Ascending aorta (tissue), 2 donors: ENCODE measurements at regions not wholly inside any gene's neighbourhood (a gene's known extent, or its start where the extent isn't known, plus 50 kb on each side); places are given as distances from the start of the nearest gene placed in this dataset.
"Not testable (repeated sequence)": the region's sequence is repeated elsewhere in the genome, so short reads cannot be mapped to it uniquely, and the experiment has no call there.

Source experiments
- DNase-seq, 2 donors: peaks; one replicate each; pipeline ENCODE4 v3.0.0-alpha.2; 2019; ENCODE audit warnings: low spot score in 2 of 2
- H3K27ac ChIP-seq, 2 donors: fragments of 200-600 bp; sonication (generic); one replicate each; pipeline ENCODE4 v1.5.1; 2016 to 2017; ENCODE audit warnings: mild to moderate bottlenecking in 1 of 2
- H3K27me3 ChIP-seq: fragments of 200-600 bp; sonication (generic); one replicate; pipeline ENCODE4 v1.5.1; 2017
- H3K36me3 ChIP-seq, 2 donors: fragments of 200-600 bp; sonication (generic); one replicate each; pipeline ENCODE4 v1.5.1; 2016
- H3K4me1 ChIP-seq, 2 donors: fragments of 200-600 bp; sonication (generic); one replicate each; pipeline ENCODE4 v1.5.1; 2016 to 2017; ENCODE audit warnings: mild to moderate bottlenecking in 1 of 2
- H3K4me3 ChIP-seq, 2 donors: fragments of 200-600 bp; sonication (generic); one replicate each; pipeline ENCODE4 v1.5.1; 2016 to 2017; ENCODE audit warnings: mild to moderate bottlenecking in 1 of 2
- H3K9me3 ChIP-seq, 2 donors: fragments of 200-600 bp; sonication (generic); one replicate each; pipeline ENCODE4 v1.5.1; 2016
- intact Hi-C: fragments of 100-400 bp; cut with DNase I; formaldehyde crosslinking; loops from one replicate; pipeline ENCODE4 v1.15.1; 2023
- TF ChIP-seq, protein P1 (sequence below), 3 experiments: fragments of 200-600 bp in 2 of 3; fragments of 450-650 bp in 1 of 3; sonication (generic) in 2 of 3; IDR thresholded peaks; one replicate each; pipeline ENCODE4 v1.5.1; 2016 to 2019; ENCODE audit warnings: antibody characterized with exemption in 3 of 3, mild to moderate bottlenecking in 1 of 3, moderate library complexity in 1 of 3

DNA sequence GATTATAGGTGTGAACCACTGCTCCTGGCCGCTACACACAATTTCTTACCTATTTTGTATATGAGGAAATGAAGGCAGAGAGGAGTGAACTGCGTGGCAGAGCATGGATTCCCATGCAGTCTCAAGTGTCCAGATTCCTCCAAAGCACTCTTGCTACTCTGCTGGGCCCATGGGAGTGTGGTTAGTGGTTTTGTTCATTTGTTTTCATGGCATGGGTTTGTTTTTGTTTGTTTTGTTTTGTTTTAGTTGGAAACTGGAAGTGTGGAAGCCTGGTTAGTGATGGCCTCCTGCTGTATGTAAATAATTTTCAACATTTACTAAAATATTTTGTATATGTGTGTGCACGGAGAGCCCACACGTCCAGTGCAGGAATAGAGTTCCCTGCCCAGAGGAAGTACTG is 61.3 kb upstream of the LRCH1 start:
- H3K36me3 ChIP-seq, result no peaks in the 10 kb centered on the region
- DNase-seq, result no peak
- no peaks in the 10 kb centered on the region for H3K9me3 ChIP-seq
- no peaks in the 10 kb centered on the region for H3K27me3 ChIP-seq
- intact Hi-C loops, result loop anchor here (2.0 kb wide), 1 partner anchor 61 kb away; the partner anchor contains the start of gene LRCH1
- no peak overlapping the region for H3K4me3 ChIP-seq
- TF ChIP-seq, protein P1, sequence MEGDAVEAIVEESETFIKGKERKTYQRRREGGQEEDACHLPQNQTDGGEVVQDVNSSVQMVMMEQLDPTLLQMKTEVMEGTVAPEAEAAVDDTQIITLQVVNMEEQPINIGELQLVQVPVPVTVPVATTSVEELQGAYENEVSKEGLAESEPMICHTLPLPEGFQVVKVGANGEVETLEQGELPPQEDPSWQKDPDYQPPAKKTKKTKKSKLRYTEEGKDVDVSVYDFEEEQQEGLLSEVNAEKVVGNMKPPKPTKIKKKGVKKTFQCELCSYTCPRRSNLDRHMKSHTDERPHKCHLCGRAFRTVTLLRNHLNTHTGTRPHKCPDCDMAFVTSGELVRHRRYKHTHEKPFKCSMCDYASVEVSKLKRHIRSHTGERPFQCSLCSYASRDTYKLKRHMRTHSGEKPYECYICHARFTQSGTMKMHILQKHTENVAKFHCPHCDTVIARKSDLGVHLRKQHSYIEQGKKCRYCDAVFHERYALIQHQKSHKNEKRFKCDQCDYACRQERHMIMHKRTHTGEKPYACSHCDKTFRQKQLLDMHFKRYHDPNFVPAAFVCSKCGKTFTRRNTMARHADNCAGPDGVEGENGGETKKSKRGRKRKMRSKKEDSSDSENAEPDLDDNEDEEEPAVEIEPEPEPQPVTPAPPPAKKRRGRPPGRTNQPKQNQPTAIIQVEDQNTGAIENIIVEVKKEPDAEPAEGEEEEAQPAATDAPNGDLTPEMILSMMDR (IDR thresholded peaks at IDR 0.05), result no peak
- peaks cover 5 to 23% of the 10 kb centered on the region in 2 donors for H3K4me1 ChIP-seq
- H3K27ac ChIP-seq, result no peak overlapping the region

GRCh38 chr13:46490713-46491112 is 62.3 kb upstream of the LRCH1 start:
- Histone ChIP-seq H3K4me1 (peaks cover 5 to 21% of the 10 kb centered on the region in 2 donors), H3K27ac (peak overlapping the region; percentile 66 to 89)
- H3K4me3 ChIP-seq, H3K36me3 ChIP-seq, DNase-seq, H3K27me3 ChIP-seq, H3K9me3 ChIP-seq, intact Hi-C loops: not testable (repeated sequence)

DNA sequence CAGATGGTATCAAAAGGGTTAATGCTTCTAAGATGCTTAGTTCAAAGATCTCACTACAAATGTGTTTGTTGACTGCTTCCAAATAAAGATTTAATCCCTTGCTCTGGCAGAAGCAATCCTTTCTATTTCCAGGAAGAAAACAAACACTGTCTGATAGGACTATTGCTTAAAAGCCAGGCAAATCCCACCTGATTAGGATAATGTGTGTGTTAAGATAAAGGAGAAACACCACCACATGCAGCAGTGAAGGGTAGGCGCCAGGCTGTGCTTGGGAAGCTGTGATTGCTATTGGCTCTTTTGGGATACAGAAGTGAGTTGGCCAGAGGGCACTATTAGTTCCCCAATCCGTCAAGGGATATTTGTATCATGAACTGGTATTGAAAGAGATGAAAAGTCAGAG is 62.8 kb upstream of the LRCH1 start:
- Histone ChIP-seq H3K4me1 (peaks cover 5 to 16% of the 10 kb centered on the region in 2 donors), H3K36me3 (no peaks in the 10 kb centered on the region), H3K9me3 (peaks cover 7 to 12% of the 10 kb centered on the region in 2 donors), H3K27ac (peak overlapping the region; percentile 66 to 89), H3K27me3 (no peaks in the 10 kb centered on the region), H3K4me3 (peak overlapping the region in 1 of 2 donors; percentile 37)
- TF ChIP-seq, protein P1 (IDR thresholded peaks at IDR 0.05), result no peak
- no peak for DNase-seq
- intact Hi-C loops, result no loop called here

DNA sequence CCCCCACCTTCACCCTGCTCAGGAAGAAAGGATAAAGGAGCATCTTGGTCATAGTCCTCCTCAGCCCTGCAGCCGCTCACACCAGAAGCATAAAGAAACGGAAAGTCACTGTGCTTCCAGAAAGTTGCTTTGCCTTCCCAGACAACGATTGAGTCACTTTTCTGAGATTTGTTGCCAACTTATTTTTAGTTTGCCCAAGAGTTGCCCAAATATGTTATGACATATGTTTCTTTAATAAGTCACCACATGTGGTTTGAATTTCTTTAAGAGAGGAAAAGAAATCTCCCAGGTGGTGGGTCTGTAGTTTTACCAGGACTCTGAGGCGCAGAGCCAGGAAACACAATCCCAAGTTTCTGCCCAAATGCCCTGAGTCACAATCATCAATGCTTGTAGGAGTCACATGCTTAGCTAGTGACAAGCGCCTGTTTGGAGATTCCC is 63.4 kb upstream of the LRCH1 start:
- Histone ChIP-seq H3K27me3 (no peaks in the 10 kb centered on the region), H3K4me1 (peaks cover 5 to 16% of the 10 kb centered on the region in 2 donors), H3K36me3 (no peaks in the 10 kb centered on the region), H3K27ac (peak overlapping the region; percentile 76 to 89), H3K9me3 (peaks cover 12 to 18% of the 10 kb centered on the region in 2 donors), H3K4me3 (peak overlapping the region; percentile 31 to 51)
- intact Hi-C loops, result loop anchor here (2.0 kb wide), 2 partner anchors 21 to 307 kb away; partner anchors contain the start of gene ESD
- peak; percentile 65 to 94 for DNase-seq
- TF ChIP-seq, protein P1 (IDR thresholded peaks at IDR 0.05), result no peak

GRCh38 chr13:46487748-46488147 is 65.2 kb upstream of the LRCH1 start:
- H3K36me3 ChIP-seq, result no peaks in the 10 kb centered on the region

DNA sequence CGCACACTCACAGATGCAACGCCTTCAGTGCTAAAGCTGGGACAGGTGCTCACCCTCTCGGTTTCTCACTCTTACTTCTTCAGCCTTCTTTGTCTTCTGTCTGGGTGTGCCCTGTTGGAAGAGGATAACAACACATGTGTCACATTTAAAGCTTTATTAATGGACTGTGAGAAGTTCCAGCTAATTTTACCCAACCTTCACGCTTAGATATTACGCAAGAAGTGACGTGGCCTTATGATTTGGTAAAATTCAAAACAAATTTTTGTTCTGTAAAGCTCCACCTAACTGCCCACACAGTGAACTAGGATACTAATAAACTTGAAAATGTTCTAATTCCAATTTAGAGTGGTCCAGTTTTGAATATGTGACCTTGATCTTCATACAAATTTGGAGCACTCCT is 66.7 kb upstream of the LRCH1 start:
- peaks cover 0 to 10% of the 10 kb centered on the region in 2 donors for H3K4me1 ChIP-seq
- intact Hi-C loops, result no loop called here
- TF ChIP-seq, protein P1 (IDR thresholded peaks at IDR 0.05), result no peak
- no peaks in the 10 kb centered on the region for H3K27me3 ChIP-seq
- no peak overlapping the region for H3K27ac ChIP-seq
- H3K9me3 ChIP-seq, result peaks cover 31 to 41% of the 10 kb centered on the region in 2 donors
- no peaks in the 10 kb centered on the region for H3K36me3 ChIP-seq
- no peak overlapping the region for H3K4me3 ChIP-seq
- no peak for DNase-seq

More at GRCh38 chr13:46487748-46488147, 65.2 kb upstream of the LRCH1 start:
- peaks cover 0 to 11% of the 10 kb centered on the region in 2 donors for H3K4me1 ChIP-seq
- no peaks in the 10 kb centered on the region for H3K27me3 ChIP-seq
- DNase-seq, result no peak
- intact Hi-C loops, result loop anchor here (2.0 kb wide), 2 partner anchors 19 to 309 kb away; partner anchors contain the start of gene ESD
- H3K9me3 ChIP-seq, result peaks cover 31 to 36% of the 10 kb centered on the region in 2 donors
- no peak overlapping the region for H3K27ac ChIP-seq
- H3K4me3 ChIP-seq, result no peak overlapping the region
- TF ChIP-seq, protein P1 (IDR thresholded peaks at IDR 0.05), result no peak
